ENCODE measurements at regions not wholly inside any gene's neighbourhood (a gene's known extent, or its start where the extent isn't known, plus 50 kb on each side); places are given as distances from the start of the nearest gene placed in this dataset.
"Not testable (repeated sequence)": the region's sequence is repeated elsewhere in the genome, so short reads cannot be mapped to it uniquely, and the experiment has no call there.

DNA sequence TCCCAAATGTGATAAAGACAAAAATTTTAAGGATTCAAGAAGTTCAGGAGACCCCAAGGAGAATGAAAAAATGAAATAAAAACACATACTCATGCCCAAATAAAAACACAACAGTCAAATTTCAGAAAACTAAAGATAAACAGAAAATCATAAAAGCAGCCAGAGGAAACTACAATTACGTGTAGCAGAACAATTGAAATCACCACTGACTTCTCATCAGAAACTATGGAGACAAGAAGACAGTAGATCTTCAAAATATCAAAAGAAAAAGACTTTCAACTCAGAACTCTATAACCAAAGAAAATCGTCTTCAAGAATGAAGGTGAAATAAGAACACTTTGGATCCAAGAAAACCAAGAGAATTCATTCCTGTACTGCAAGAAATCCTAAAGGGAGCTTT, 54.9 kb downstream of the DIO3 start:
- DNase-seq (ENCODE audit: low read depth in 2 of 2), result no peak

DNA sequence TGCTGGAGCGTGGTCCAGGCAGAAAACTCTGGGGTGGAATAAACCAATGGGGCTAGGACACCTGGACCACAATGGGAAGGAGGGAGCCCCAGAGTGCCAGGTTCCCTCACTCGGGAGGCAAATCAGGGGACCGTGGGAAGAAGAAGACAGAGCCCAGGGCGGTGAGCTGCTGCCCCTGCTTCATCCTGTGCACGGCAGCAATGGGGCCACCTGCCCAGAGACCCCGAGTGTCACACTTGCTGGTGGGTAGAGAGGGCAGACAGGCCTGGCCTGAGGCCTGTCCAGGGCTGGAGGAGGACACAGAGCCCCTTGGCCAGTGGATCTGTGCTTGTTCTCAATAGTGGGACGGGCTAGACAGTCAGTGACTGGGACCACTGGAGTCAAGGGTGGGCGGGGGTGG, 58.2 kb downstream of the DIO3 start:
- no peak for DNase-seq (ENCODE audit: low read depth in 2 of 2)

- no peak for DNase-seq (ENCODE audit: low read depth in 2 of 2)
These were observed 58.9 kb downstream of the DIO3 start for GRCh38 chr14:101620031-101620788.

GRCh38 chr14:101620821-101621785, 59.8 kb downstream of the DIO3 start:
- DNase-seq (ENCODE audit: low read depth in 2 of 2), result no peak

DNA sequence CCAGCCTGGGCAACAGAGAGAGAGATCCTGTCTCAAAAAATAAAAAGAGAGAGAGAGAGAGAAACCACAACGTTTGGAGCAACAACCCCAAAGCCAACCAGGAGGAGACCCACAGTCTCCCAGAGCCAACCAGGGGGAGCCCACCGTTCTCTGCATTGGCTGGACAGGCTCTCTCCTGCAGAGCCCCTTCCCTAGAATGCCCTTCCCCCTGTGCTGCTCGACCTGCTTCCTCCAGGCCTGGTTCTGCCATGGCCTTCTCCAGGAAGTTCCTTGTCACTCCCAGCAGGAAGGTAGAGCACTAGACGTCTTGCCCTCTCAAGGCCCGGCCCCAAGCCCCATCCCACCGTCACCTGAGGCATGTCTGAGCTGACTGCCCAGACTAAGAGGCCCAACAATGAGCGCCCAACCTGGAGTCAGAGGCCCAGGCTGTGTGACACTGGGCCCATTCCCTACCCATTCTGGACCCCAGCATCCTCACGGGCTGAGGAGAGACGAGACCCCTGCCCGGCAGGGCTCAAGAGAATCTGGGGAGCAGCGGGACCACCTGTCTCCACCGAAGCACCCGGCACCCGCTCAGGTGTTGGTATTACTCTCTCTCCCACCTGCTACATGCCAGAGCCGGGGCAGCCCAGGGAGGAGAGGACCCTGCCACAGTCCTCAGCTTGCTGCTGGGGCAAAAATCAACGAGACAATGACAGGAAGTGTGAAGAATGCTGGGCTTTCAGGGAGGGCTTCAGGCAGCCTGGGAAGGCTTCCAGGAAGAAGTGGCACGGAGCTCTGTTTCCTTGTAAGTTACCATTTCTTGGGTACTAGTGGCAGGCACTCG, 61.2 kb downstream of the DIO3 start:
- no peak for DNase-seq (ENCODE audit: low read depth in 2 of 2)

- no peak for DNase-seq (ENCODE audit: low read depth in 2 of 2)
These were observed 61.7 kb downstream of the DIO3 start for GRCh38 chr14:101623077-101623372.

DNA sequence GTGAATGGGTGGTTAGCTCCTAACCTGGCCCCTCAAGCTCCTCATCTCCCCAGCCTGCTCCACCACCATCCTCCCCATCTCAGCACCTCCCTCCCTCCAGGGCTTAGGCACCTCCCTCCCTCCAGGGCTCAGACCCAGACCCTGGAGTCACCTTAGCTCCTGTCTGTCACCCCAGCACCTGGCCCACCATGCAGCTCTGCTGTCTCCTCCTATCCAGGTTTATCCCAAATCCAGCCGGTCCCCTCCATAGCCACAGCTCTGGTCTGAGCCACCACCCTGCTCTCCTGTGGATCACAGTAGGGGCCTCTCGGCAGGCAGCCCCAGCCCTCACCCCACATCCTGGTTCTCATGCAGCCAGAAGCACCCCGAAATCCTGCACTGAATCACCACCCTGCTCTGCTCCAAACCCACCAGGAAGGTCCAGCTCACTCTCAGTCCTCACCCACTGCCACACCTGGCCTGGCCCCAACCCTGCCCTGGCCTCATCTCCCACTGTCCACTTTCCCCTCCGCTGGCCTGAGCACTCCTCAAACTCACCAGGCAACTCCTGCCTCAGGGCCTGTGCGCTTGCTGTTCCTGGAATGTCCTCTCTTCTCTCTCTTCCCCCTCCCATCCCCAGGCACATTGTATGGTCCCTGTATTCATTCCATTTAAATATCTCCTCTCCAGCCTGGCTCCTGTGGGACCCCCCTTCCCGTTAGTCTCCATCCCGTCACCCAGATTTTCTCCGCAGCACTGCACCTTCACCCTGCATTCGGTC, 62.6 kb downstream of the DIO3 start:
- DNase-seq (ENCODE audit: low read depth in 2 of 2), result no peak

DNA sequence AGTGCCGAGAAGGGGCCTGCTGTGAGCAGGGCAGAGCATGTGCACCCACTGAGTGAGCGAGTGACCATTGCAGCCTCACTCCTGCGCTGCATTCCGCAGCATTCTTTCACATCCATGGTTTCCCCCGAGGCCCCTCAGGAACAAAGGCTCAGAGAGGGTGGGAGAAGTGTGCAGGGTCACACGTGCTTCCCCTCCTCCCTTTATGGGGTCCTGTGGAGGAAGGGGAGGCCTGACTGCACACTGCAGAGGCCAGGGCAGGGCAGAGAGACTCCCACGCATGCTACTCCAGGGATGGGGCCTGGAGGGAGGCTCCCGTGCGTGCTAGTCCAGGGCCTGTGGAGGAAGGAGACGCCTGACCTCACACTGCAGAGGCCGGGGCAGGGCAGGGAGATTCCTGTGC, 63.2 kb downstream of the DIO3 start:
- DNase-seq (ENCODE audit: low read depth in 2 of 2), result no peak

DNA sequence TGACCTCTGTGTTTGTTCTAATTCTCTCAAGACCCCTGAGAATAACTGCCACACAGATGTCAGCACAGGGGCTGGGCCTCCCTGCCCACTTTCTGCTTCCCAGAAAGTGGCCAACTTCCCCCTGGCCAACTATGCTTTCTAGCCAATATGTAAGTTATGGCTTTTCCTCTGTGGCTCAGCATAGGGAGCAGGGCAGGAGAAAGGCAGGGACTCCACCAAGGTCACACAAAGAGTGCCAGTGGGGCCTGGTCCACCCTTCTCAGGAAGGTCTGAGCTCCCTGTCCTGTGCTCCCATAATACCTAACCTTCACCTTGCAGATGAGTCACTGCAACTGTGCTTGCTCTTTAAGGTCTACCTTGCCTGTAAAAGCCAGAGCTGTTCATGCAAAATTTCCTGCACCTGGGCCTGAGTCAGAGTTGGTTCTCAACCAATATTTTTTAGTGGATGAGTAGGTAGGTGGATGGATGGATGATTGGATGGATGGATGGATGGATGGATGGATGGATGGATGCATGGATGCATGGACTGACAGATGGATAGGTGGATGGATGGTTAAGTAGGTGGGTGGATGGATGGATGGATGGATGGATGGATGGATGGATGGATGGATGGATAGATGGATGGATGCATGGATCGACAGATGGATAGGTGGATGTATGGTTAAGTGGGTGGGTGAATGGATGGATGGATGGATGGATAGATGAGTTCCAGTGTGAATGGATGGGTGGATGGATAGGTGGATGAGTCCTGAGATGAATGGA, 64.2 kb downstream of the DIO3 start:
- DNase-seq (ENCODE audit: low read depth in 2 of 2), result no peak

- no peak for DNase-seq (ENCODE audit: low read depth in 2 of 2)
These were observed 65.0 kb downstream of the DIO3 start for GRCh38 chr14:101626331-101626730.

DNA sequence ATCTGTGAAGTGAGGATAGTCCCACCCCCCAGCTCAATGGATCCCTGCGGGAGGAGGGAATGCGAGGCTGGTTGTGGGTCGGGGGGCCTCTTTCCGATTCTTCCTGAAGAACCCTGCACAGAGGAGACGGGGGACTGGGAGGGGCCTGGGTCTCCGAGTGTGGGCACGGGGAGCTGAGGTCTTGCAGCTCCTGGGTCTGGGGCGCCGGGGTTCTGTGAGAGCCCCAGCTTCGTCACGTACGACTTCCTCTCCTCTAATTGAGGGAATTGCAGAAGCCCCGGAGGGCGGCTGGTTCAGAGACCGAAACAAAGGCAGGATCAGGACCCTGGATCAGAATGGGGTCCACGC, 66.6 kb downstream of the DIO3 start:
- no peak for DNase-seq (ENCODE audit: low read depth in 2 of 2)

- peak; percentile 48 to 58 for DNase-seq (ENCODE audit: low read depth in 2 of 2)
These were observed 67.2 kb downstream of the DIO3 start for GRCh38 chr14:101628471-101628966.

- no peak for DNase-seq (ENCODE audit: low read depth in 2 of 2)
These were observed 67.7 kb downstream of the DIO3 start for GRCh38 chr14:101628975-101629374.

DNA sequence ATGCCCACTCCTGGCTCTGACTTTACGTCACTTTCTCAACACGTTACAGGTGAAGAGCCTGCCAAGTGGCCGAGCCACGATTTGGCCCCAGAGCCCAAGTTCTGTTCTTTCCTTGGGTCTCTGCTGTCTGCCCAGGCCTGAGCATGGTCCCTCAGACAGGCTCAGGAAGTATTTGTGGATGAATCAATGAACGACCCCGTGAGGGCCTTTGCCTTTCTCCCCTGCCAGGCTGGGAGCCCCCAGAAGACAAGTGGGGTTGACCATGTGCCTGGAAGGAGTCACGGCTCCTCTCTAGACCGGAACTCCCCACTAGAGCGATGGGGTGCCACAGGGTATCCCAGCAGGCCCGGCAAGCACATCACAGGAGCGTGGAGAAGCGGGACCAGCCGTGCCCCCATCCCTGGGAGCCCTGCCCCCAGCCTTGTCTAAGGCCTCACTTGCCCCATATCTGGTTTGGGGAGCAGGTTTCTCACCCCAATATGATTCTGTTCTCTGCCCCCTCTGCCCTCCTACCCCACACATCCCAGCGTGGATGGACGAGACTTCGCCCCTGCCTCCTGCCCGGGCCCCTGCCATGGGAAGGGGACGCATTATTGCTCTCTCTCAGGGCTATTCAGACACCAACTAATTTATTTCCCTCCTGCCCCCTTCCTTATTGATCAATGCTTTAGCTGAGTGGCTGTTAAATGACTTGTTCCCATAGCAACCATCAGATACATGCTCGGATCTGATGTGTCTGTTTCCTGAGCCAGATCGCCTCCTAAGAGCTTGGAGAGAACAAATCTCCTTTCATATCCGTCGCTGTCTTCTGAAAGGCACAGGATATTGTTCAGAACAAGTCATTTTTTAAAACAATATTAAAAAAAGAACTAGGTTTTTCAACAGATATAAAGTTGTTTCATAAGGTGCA, 69.0 kb downstream of the DIO3 start:
- DNase-seq (ENCODE audit: low read depth in 2 of 2), result no peak

- DNase-seq (ENCODE audit: low read depth in 2 of 2), result no peak
These were observed 69.9 kb downstream of the DIO3 start for GRCh38 chr14:101631199-101631598.

- not testable (repeated sequence) for DNase-seq (ENCODE audit: low read depth in 2 of 2)
These were observed 70.7 kb downstream of the DIO3 start for GRCh38 chr14:101631970-101632369.

DNA sequence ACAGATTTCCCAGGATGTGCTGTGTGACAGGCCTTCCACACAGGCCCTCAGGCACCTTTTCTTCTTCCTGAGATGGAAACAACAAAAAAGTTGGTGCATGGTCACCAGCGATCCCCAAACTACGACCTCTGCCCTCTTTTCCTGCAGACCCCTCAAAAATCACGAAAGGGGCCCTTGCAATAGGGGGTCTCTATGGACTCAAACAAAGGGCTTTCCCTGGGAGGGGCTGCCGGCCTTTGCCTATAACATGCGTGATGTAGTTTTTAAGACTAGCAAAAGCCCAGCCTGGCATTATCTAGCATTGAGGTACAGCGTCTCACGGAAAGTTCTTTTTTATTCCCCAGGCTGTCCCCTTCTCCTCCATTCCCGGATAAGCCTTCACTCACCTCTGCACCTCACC, 71.2 kb downstream of the DIO3 start:
- DNase-seq (ENCODE audit: low read depth in 2 of 2), result no peak

DNA sequence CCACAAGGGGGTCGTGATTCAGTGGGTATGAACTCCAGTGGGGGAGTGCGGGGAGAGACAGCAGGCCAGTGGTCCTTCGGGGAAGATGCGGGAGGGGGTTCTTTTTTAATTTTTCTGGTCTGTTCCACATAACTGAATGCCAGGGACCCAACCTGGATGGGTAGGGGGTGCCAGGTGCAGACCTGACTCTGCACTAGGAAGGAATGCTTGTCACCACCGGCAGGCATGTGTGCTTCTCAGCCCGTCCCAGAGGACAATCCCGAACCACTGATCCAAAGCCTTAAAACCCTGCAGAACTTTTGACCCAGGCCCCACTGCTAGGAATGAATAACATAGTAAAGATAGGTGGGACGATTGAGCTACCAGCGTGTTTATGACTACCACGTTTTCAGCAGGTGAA, 72.0 kb downstream of the DIO3 start:
- no peak for DNase-seq (ENCODE audit: low read depth in 2 of 2)

- no peak for DNase-seq (ENCODE audit: low read depth in 2 of 2)
These were observed 73.0 kb downstream of the DIO3 start for GRCh38 chr14:101634202-101634849.
